ENCODE measurements at regions not wholly inside any gene's neighbourhood (a gene's known extent, or its start where the extent isn't known, plus 50 kb on each side); places are given as distances from the start of the nearest gene placed in this dataset.
"Not testable (repeated sequence)": the region's sequence is repeated elsewhere in the genome, so short reads cannot be mapped to it uniquely, and the experiment has no call there.

- H3K4me3 ChIP-seq, result no peak overlapping the region
- no peaks in the 10 kb centered on the region for H3K36me3 ChIP-seq
- ATAC-seq (no peak), DNase-seq (no peak)
- H3K27ac ChIP-seq, result no peak overlapping the region
- H3K4me1 ChIP-seq, result no peaks in the 10 kb centered on the region
- TF ChIP-seq CTCF (IDR thresholded peaks at IDR 0.05), result no peak
- H3K9me3 ChIP-seq, result peaks cover 0 to 9% of the 10 kb centered on the region in 2 donors
- H3K27me3 ChIP-seq, result no peaks in the 10 kb centered on the region
- intact Hi-C loops (cut with DNase I), result no loop called here
These were observed 226.8 kb downstream of the NMUR2 start for GRCh38 chr5:152178350-152178699.

GRCh38 chr5:152177626-152178349, 227.3 kb downstream of the NMUR2 start:
- H3K9me3 ChIP-seq, result peaks cover 0 to 9% of the 10 kb centered on the region in 2 donors
- no peak for ATAC-seq

GRCh38 chr5:152171888-152172287, 233.2 kb downstream of the NMUR2 start:
- no peaks in the 10 kb centered on the region for H3K4me1 ChIP-seq
- ATAC-seq (no peak), DNase-seq (no peak)
- intact Hi-C loops (cut with DNase I), result no loop called here
- H3K27me3 ChIP-seq, result no peaks in the 10 kb centered on the region
- TF ChIP-seq CTCF (IDR thresholded peaks at IDR 0.05), result no peak
- H3K27ac ChIP-seq, result no peak overlapping the region
- no peaks in the 10 kb centered on the region for H3K36me3 ChIP-seq
- no peak overlapping the region for H3K4me3 ChIP-seq
- no peaks in the 10 kb centered on the region for H3K9me3 ChIP-seq

More at GRCh38 chr5:152177626-152178349, 227.3 kb downstream of the NMUR2 start:
- no peaks in the 10 kb centered on the region for H3K27me3 ChIP-seq
- H3K27ac ChIP-seq, result no peak overlapping the region
- no peaks in the 10 kb centered on the region for H3K36me3 ChIP-seq
- no peak overlapping the region for H3K4me3 ChIP-seq
- H3K4me1 ChIP-seq, result no peaks in the 10 kb centered on the region
- intact Hi-C loops (cut with DNase I), result no loop called here
- no peak for DNase-seq
- no peak for TF ChIP-seq CTCF (IDR thresholded peaks at IDR 0.05)

GRCh38 chr5:152170350-152170749, 234.7 kb downstream of the NMUR2 start:
- Histone ChIP-seq H3K36me3 (no peaks in the 10 kb centered on the region), H3K27me3 (no peaks in the 10 kb centered on the region), H3K27ac (no peak overlapping the region), H3K4me3 (no peak overlapping the region), H3K4me1 (no peaks in the 10 kb centered on the region), H3K9me3 (no peaks in the 10 kb centered on the region)
- no peak for TF ChIP-seq CTCF (IDR thresholded peaks at IDR 0.05)
- ATAC-seq (no peak), DNase-seq (no peak)
- intact Hi-C loops (cut with DNase I), result no loop called here

- intact Hi-C loops (cut with DNase I), result no loop called here
- no peak for DNase-seq
- H3K4me3 ChIP-seq, result no peak overlapping the region
- H3K36me3 ChIP-seq, result no peaks in the 10 kb centered on the region
- H3K27ac ChIP-seq, result no peak overlapping the region
- no peaks in the 10 kb centered on the region for H3K4me1 ChIP-seq
- ATAC-seq, result no peak
- H3K9me3 ChIP-seq, result no peaks in the 10 kb centered on the region
- H3K27me3 ChIP-seq, result no peaks in the 10 kb centered on the region
- no peak for TF ChIP-seq CTCF (IDR thresholded peaks at IDR 0.05)
These were observed 240.2 kb upstream of the GLRA1 start for GRCh38 chr5:152164860-152165259.

GRCh38 chr5:152159894-152160293, 235.2 kb upstream of the GLRA1 start:
- H3K27ac ChIP-seq; intact Hi-C loops (cut with DNase I); H3K4me3 ChIP-seq; DNase-seq; ATAC-seq; H3K4me1 ChIP-seq; H3K36me3 ChIP-seq; H3K9me3 ChIP-seq; H3K27me3 ChIP-seq: not testable (repeated sequence)

- H3K4me1 ChIP-seq; H3K27me3 ChIP-seq; DNase-seq; H3K9me3 ChIP-seq; ATAC-seq; H3K4me3 ChIP-seq; H3K27ac ChIP-seq; H3K36me3 ChIP-seq; intact Hi-C loops (cut with DNase I): not testable (repeated sequence)
These were observed 229.8 kb upstream of the GLRA1 start for GRCh38 chr5:152154452-152154851.

Measured in left lung (tissue), 4 donors.